A549 (cell line): ENCODE measurements at regions not wholly inside any gene's neighbourhood (a gene's known extent, or its start where the extent isn't known, plus 50 kb on each side); places are given as distances from the start of the nearest gene placed in this dataset.
A peak's percentile ranks its signal among the peaks of the same experiment; 100 is the strongest.

Experiments
- ATAC-seq, 2 experiments: fragments of 200-7000 bp in 1 of 2; fragments of >200 bp in 1 of 2; cut with Nextera tagmentation in 1 of 2; cut with Tn5 transposase in 1 of 2; 3 replicates each; pipeline versions ENCODE4 v1.8.0 to v1.9.1; 2018 to 2020; ENCODE audit warnings: mild to moderate bottlenecking in 1 of 2, moderate library complexity in 1 of 2
- CTCF ChIA-PET: fragments of 300-600 bp; sonication (Branson Sonifier 250); formaldehyde crosslinking; extraction: SDS; loops from one replicate; lab custom pipeline; 2021; ENCODE audit warnings: antibody characterized with exemption, inconsistent platforms; lab: Yijun Ruan, JAX
- POLR2A ChIA-PET: fragments of 350-600 bp; formaldehyde crosslinking; extraction: SDS; loops from one replicate; lab custom pipeline; 2021; ENCODE audit warnings: antibody characterized with exemption, inconsistent platforms; lab: Yijun Ruan, JAX
- DNase-seq, 2 experiments: peaks; one replicate each; pipeline versions ENCODE4 v3.0.0 to v3.0.0-alpha.2; 2011 to 2016; ENCODE audit warnings: low read depth in 1 of 2, low spot score in 1 of 2
- FAIRE-seq: peaks from 2 replicates; lab custom pipeline; 2011; peaks lifted over from hg19 to GRCh38; lab: Jason Lieb, UNC
- H3K27ac ChIP-seq, 2 experiments: fragments of >200 bp; sonication (Bioruptor Twin); formaldehyde crosslinking; 3 replicates each; pipeline ENCODE4 v1.5.1; 2016 to 2017
- H3K4me1 ChIP-seq: fragments of >200 bp; sonication (Bioruptor Twin); formaldehyde crosslinking; 3 replicates; pipeline ENCODE4 v1.6.1; 2016
- H3K4me2 ChIP-seq: fragments of >200 bp; sonication (Bioruptor Twin); formaldehyde crosslinking; 3 replicates; pipeline ENCODE4 v1.6.1; 2016
- H3K4me3 ChIP-seq: fragments of >200 bp; sonication (Bioruptor Twin); formaldehyde crosslinking; 3 replicates; pipeline ENCODE4 v1.5.1; 2016
- H3K9me3 ChIP-seq: fragments of >200 bp; sonication (Bioruptor Twin); formaldehyde crosslinking; 3 replicates; pipeline ENCODE4 v1.6.1; 2016
- BHLHE40 ChIP-seq: IDR thresholded peaks from 2 replicates; pipeline ENCODE4 v1.6.1; 2012; ENCODE audit warnings: low read depth, low read length, inconsistent platforms
- CBX2 ChIP-seq: fragments of 200-600 bp; sonication (generic); IDR thresholded peaks from 2 replicates; pipeline ENCODE4 v1.6.1; 2016; ENCODE audit warnings: low read depth, mild to moderate bottlenecking, borderline replicate concordance
- CEBPB ChIP-seq, 2 experiments: fragments of >200 bp in 1 of 2; sonication (Bioruptor Twin) in 1 of 2; formaldehyde crosslinking in 1 of 2; IDR thresholded peaks; 2 replicates each; pipeline ENCODE4 v1.6.1; 2012 to 2016
- EP300 ChIP-seq, 2 experiments: fragments of >200 bp; sonication (Bioruptor Twin); formaldehyde crosslinking; IDR thresholded peaks; 2 replicates in 1 of 2; 3 replicates in 1 of 2; pipeline ENCODE4 v1.6.1; 2016 to 2017
- FOSL2 ChIP-seq, 2 experiments: fragments of 450-650 bp in 1 of 2; fragments of >200 bp in 1 of 2; sonication (Bioruptor Twin) in 1 of 2; formaldehyde crosslinking; IDR thresholded peaks; 2 replicates each; pipeline versions ENCODE4 v1.5.0 to v1.6.1; 2016 to 2020; ENCODE audit warnings: mild to moderate bottlenecking in 1 of 2, moderate library complexity in 1 of 2
- GATA3 ChIP-seq: IDR thresholded peaks from 2 replicates; pipeline ENCODE4 v1.6.1; 2012; ENCODE audit warnings: borderline replicate concordance
- JUN ChIP-seq, 2 experiments: fragments of >200 bp; sonication (Bioruptor Twin); formaldehyde crosslinking; IDR thresholded peaks; 2 replicates in 1 of 2; 3 replicates in 1 of 2; pipeline ENCODE4 v1.6.1; 2016 to 2017
- JUNB ChIP-seq: fragments of >200 bp; sonication (Bioruptor Twin); formaldehyde crosslinking; IDR thresholded peaks from 2 replicates; pipeline ENCODE4 v1.6.1; 2016
- KDM1A ChIP-seq: fragments of 200-600 bp; sonication (generic); IDR thresholded peaks from 2 replicates; pipeline ENCODE4 v1.6.1; 2016; ENCODE audit warnings: low read depth, mild to moderate bottlenecking
- RCOR1 ChIP-seq: fragments of 150-350 bp; IDR thresholded peaks from 2 replicates; pipeline ENCODE4 v1.6.1; 2014; ENCODE audit warnings: antibody characterized with exemption, low read length, low read depth
- TP53 ChIP-seq: fragments of 250-450 bp; sonication (Bioruptor Pico); IDR thresholded peaks from 2 replicates; pipeline ENCODE4 v1.5.0; 2021; ENCODE audit warnings: mild to moderate bottlenecking, moderate library complexity
- WGBS: methylation state at CpG from one replicate; pipeline ENCODE4 v1.1.6; 2017; ENCODE audit errors: missing lambda C conversion rate; 5-methylcytosine and 5-hydroxymethylcytosine counted together
- TF ChIP-seq, protein P1 (sequence below): fragments of 250-450 bp; sonication (Bioruptor Pico); IDR thresholded peaks from 2 replicates; pipeline ENCODE4 v1.5.0; 2021; ENCODE audit warnings: mild to moderate bottlenecking, moderate library complexity, borderline replicate concordance
- TF ChIP-seq, protein P2 (sequence below): fragments of >200 bp; sonication (Bioruptor Twin); formaldehyde crosslinking; IDR thresholded peaks from 3 replicates; pipeline ENCODE4 v1.5.1; 2016
- TF ChIP-seq, protein P3 (sequence below): fragments of 450-650 bp; IDR thresholded peaks from 2 replicates; pipeline ENCODE4 v1.6.1; 2014; ENCODE audit warnings: antibody characterized with exemption
- TF ChIP-seq, protein P4 (sequence below): fragments of 150-350 bp; IDR thresholded peaks from 2 replicates; pipeline ENCODE4 v1.6.1; 2014; ENCODE audit warnings: low read depth, mild to moderate bottlenecking, low read length
- TF ChIP-seq, protein P5 (sequence below): IDR thresholded peaks from 2 replicates; pipeline ENCODE4 v1.6.1; 2012
- TF ChIP-seq, protein P6 (sequence below): fragments of >200 bp; sonication (Bioruptor Twin); formaldehyde crosslinking; IDR thresholded peaks from 3 replicates; pipeline ENCODE4 v1.6.1; 2016
- TF ChIP-seq, protein P7 (sequence below): IDR thresholded peaks from 2 replicates; pipeline ENCODE4 v1.6.1; 2012

DNA sequence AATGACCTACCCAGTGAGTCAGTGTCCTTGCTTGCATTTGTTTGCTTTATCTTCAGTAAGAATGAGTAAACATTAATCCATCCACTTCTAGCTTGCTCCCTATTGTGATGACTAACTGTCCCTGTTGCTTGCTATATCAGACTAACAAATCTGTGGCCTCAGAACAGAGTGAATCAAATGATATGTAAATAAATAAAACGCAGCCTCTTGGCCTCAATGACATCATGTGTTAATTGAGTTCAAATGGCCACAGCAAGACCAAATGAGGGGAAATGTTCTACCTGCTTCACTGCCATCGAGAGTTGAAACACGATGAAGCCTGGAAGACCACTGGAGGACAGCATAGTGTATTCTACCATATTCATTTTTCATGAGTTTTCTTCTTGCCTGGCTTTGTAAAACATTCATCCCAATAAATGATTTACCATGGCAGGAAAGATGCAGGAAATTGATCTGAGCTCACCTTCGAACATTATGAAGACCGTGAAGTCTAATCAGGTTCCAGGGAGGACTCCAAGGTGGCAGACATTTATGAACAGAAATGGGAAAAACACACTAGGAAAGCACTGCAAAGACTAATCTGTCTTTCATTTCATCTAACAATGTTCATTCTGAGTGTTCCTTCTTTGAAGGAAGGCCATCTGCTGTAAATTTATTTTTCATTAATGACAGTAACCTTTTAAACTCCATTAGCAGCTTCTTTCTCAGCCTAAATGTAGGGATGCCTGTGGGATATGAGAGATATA lies 1144.5 kb downstream of the TUSC7 start:
- Histone ChIP-seq H3K4me2 (peak overlapping the region; percentile 76), H3K27ac (peak overlapping the region; percentile 66 to 68), H3K9me3 (peaks cover 6% of the 10 kb centered on the region; the same call in 2 of the 3 replicates), H3K4me3 (0 out of 3 replicates have a peak overlapping the region, but pooled peaks have one; percentile 8), H3K4me1 (peaks cover 30% of the 10 kb centered on the region)
- DNase-seq (peak; percentile 81 to 87), ATAC-seq (peak; percentile 100), FAIRE-seq (peak; percentile 100)
- TF ChIP-seq, protein P1, sequence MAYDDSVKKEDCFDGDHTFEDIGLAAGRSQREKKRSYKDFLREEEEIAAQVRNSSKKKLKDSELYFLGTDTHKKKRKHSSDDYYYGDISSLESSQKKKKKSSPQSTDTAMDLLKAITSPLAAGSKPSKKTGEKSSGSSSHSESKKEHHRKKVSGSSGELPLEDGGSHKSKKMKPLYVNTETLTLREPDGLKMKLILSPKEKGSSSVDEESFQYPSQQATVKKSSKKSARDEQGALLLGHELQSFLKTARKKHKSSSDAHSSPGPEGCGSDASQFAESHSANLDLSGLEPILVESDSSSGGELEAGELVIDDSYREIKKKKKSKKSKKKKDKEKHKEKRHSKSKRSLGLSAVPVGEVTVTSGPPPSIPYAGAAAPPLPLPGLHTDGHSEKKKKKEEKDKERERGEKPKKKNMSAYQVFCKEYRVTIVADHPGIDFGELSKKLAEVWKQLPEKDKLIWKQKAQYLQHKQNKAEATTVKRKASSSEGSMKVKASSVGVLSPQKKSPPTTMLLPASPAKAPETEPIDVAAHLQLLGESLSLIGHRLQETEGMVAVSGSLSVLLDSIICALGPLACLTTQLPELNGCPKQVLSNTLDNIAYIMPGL (CRISPR knock-in tag), result no peak
- TF ChIP-seq, protein P2, sequence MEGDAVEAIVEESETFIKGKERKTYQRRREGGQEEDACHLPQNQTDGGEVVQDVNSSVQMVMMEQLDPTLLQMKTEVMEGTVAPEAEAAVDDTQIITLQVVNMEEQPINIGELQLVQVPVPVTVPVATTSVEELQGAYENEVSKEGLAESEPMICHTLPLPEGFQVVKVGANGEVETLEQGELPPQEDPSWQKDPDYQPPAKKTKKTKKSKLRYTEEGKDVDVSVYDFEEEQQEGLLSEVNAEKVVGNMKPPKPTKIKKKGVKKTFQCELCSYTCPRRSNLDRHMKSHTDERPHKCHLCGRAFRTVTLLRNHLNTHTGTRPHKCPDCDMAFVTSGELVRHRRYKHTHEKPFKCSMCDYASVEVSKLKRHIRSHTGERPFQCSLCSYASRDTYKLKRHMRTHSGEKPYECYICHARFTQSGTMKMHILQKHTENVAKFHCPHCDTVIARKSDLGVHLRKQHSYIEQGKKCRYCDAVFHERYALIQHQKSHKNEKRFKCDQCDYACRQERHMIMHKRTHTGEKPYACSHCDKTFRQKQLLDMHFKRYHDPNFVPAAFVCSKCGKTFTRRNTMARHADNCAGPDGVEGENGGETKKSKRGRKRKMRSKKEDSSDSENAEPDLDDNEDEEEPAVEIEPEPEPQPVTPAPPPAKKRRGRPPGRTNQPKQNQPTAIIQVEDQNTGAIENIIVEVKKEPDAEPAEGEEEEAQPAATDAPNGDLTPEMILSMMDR, result no peak
- no peak for TF ChIP-seq RCOR1
- peak; percentile 98 for TF ChIP-seq GATA3
- peak; percentile 95 for TF ChIP-seq JUNB
- no peak for TF ChIP-seq KDM1A
- TF ChIP-seq, protein P3, sequence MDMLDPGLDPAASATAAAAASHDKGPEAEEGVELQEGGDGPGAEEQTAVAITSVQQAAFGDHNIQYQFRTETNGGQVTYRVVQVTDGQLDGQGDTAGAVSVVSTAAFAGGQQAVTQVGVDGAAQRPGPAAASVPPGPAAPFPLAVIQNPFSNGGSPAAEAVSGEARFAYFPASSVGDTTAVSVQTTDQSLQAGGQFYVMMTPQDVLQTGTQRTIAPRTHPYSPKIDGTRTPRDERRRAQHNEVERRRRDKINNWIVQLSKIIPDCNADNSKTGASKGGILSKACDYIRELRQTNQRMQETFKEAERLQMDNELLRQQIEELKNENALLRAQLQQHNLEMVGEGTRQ, result no peak
- TF ChIP-seq BHLHE40, result no peak
- TF ChIP-seq, protein P4, sequence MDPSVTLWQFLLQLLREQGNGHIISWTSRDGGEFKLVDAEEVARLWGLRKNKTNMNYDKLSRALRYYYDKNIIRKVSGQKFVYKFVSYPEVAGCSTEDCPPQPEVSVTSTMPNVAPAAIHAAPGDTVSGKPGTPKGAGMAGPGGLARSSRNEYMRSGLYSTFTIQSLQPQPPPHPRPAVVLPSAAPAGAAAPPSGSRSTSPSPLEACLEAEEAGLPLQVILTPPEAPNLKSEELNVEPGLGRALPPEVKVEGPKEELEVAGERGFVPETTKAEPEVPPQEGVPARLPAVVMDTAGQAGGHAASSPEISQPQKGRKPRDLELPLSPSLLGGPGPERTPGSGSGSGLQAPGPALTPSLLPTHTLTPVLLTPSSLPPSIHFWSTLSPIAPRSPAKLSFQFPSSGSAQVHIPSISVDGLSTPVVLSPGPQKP, result no peak
- TF ChIP-seq EP300 (IDR thresholded peaks at IDR 0.05), result peak; percentile 67 to 77; a peak in 2 of 5 replicates
- TF ChIP-seq CBX2, result no peak
- TF ChIP-seq TP53, result no peak
- TF ChIP-seq, protein P5, sequence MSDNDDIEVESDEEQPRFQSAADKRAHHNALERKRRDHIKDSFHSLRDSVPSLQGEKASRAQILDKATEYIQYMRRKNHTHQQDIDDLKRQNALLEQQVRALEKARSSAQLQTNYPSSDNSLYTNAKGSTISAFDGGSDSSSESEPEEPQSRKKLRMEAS, result peak; percentile 68
- peak; percentile 56 to 77; a peak in 3 of 5 replicates for TF ChIP-seq JUN (IDR thresholded peaks at IDR 0.05)
- TF ChIP-seq CEBPB (IDR thresholded peaks at IDR 0.05), result peak; percentile 50 to 73; a peak in 3 of 4 replicates
- TF ChIP-seq, protein P6, sequence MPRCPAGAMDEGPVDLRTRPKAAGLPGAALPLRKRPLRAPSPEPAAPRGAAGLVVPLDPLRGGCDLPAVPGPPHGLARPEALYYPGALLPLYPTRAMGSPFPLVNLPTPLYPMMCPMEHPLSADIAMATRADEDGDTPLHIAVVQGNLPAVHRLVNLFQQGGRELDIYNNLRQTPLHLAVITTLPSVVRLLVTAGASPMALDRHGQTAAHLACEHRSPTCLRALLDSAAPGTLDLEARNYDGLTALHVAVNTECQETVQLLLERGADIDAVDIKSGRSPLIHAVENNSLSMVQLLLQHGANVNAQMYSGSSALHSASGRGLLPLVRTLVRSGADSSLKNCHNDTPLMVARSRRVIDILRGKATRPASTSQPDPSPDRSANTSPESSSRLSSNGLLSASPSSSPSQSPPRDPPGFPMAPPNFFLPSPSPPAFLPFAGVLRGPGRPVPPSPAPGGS, result peak; percentile 50; the same call in 1 of the 3 replicates
- TF ChIP-seq, protein P7, sequence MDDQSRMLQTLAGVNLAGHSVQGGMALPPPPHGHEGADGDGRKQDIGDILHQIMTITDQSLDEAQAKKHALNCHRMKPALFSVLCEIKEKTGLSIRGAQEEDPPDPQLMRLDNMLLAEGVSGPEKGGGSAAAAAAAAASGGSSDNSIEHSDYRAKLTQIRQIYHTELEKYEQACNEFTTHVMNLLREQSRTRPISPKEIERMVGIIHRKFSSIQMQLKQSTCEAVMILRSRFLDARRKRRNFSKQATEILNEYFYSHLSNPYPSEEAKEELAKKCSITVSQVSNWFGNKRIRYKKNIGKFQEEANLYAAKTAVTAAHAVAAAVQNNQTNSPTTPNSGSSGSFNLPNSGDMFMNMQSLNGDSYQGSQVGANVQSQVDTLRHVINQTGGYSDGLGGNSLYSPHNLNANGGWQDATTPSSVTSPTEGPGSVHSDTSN, result 0 out of 2 replicates have a peak, but pooled peaks have one; percentile 22
- TF ChIP-seq FOSL2 (IDR thresholded peaks at IDR 0.05), result peak; percentile 91
- peak; percentile 94 for TF ChIP-seq FOSL2 (CRISPR knock-in tag; IDR thresholded peaks at IDR 0.05)
- POLR2A ChIA-PET, result no interaction called here
- WGBS, result 4% methylated on average over 5 of the region's 5 CpGs
- CTCF ChIA-PET, result interaction anchor here (0.8 to 1.4 kb wide), 2 partner anchors 22 to 305 kb away, joined by 3 to 4 read pairs; no protein-coding TSS in a partner anchor
